GM23248 (cell line): ENCODE measurements at regions not wholly inside any gene's neighbourhood (a gene's known extent, or its start where the extent isn't known, plus 50 kb on each side); places are given as distances from the start of the nearest gene placed in this dataset.

ENCODE experiments used
- EZH2 ChIP-seq: fragments of 200-600 bp; sonication (generic); IDR thresholded peaks from 2 replicates; pipeline ENCODE4 v1.6.1; 2018; ENCODE audit warnings: antibody characterized with exemption, mild to moderate bottlenecking; ENCODE audit not compliant: insufficient read depth, poor library complexity, severe bottlenecking
- EZH2phosphoT487 ChIP-seq: fragments of 200-600 bp; sonication (generic); IDR thresholded peaks from 2 replicates; pipeline ENCODE4 v1.6.1; 2018; ENCODE audit warnings: antibody characterized with exemption, moderate library complexity, mild to moderate bottlenecking, low read depth; ENCODE audit not compliant: insufficient read depth

DNA sequence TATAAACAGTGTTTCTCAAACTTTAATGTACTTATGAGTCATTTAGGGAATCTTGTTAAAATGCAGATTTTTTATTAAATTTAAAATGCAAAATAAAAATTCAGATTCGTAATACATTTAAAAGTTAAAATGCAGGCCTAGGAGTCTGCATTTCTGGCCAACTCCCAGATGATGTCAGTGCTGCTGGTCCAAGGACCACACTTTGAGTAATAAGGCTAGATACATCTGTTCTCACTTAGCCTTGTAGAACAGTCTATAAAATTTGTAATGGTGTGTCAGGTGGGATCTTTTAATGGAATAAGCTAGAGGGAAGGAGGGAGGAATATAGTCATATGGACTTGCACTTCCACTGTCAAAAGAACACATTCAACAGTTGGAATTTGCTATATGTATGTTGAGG, 295.6 kb upstream of the BMP2 start:
- no peak for TF ChIP-seq EZH2
- no peak for TF ChIP-seq EZH2phosphoT487
